ENCODE measurements at regions not wholly inside any gene's neighbourhood (a gene's known extent, or its start where the extent isn't known, plus 50 kb on each side); places are given as distances from the start of the nearest gene placed in this dataset.

DNA sequence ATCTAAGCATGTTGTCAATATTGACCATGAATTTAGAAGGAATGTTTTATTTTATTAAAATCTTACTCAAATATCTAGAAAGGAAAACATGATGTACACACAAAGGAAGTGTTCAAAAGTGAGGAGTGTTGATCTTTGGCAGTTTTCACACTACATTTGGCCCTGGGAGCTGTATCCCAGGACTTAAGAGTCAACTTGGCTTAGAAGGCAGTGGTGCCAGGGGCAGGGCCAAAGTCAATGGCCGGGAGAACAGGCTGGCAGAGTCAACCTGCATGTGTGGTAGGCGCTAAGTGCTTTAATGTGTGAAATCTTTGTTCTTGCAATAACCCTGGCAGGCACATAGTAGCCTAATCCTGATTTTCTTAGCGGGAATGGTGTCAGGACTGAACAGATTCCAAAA lies 228.4 kb downstream of the TENT4A start (continued):
- TF ChIP-seq, protein P1, sequence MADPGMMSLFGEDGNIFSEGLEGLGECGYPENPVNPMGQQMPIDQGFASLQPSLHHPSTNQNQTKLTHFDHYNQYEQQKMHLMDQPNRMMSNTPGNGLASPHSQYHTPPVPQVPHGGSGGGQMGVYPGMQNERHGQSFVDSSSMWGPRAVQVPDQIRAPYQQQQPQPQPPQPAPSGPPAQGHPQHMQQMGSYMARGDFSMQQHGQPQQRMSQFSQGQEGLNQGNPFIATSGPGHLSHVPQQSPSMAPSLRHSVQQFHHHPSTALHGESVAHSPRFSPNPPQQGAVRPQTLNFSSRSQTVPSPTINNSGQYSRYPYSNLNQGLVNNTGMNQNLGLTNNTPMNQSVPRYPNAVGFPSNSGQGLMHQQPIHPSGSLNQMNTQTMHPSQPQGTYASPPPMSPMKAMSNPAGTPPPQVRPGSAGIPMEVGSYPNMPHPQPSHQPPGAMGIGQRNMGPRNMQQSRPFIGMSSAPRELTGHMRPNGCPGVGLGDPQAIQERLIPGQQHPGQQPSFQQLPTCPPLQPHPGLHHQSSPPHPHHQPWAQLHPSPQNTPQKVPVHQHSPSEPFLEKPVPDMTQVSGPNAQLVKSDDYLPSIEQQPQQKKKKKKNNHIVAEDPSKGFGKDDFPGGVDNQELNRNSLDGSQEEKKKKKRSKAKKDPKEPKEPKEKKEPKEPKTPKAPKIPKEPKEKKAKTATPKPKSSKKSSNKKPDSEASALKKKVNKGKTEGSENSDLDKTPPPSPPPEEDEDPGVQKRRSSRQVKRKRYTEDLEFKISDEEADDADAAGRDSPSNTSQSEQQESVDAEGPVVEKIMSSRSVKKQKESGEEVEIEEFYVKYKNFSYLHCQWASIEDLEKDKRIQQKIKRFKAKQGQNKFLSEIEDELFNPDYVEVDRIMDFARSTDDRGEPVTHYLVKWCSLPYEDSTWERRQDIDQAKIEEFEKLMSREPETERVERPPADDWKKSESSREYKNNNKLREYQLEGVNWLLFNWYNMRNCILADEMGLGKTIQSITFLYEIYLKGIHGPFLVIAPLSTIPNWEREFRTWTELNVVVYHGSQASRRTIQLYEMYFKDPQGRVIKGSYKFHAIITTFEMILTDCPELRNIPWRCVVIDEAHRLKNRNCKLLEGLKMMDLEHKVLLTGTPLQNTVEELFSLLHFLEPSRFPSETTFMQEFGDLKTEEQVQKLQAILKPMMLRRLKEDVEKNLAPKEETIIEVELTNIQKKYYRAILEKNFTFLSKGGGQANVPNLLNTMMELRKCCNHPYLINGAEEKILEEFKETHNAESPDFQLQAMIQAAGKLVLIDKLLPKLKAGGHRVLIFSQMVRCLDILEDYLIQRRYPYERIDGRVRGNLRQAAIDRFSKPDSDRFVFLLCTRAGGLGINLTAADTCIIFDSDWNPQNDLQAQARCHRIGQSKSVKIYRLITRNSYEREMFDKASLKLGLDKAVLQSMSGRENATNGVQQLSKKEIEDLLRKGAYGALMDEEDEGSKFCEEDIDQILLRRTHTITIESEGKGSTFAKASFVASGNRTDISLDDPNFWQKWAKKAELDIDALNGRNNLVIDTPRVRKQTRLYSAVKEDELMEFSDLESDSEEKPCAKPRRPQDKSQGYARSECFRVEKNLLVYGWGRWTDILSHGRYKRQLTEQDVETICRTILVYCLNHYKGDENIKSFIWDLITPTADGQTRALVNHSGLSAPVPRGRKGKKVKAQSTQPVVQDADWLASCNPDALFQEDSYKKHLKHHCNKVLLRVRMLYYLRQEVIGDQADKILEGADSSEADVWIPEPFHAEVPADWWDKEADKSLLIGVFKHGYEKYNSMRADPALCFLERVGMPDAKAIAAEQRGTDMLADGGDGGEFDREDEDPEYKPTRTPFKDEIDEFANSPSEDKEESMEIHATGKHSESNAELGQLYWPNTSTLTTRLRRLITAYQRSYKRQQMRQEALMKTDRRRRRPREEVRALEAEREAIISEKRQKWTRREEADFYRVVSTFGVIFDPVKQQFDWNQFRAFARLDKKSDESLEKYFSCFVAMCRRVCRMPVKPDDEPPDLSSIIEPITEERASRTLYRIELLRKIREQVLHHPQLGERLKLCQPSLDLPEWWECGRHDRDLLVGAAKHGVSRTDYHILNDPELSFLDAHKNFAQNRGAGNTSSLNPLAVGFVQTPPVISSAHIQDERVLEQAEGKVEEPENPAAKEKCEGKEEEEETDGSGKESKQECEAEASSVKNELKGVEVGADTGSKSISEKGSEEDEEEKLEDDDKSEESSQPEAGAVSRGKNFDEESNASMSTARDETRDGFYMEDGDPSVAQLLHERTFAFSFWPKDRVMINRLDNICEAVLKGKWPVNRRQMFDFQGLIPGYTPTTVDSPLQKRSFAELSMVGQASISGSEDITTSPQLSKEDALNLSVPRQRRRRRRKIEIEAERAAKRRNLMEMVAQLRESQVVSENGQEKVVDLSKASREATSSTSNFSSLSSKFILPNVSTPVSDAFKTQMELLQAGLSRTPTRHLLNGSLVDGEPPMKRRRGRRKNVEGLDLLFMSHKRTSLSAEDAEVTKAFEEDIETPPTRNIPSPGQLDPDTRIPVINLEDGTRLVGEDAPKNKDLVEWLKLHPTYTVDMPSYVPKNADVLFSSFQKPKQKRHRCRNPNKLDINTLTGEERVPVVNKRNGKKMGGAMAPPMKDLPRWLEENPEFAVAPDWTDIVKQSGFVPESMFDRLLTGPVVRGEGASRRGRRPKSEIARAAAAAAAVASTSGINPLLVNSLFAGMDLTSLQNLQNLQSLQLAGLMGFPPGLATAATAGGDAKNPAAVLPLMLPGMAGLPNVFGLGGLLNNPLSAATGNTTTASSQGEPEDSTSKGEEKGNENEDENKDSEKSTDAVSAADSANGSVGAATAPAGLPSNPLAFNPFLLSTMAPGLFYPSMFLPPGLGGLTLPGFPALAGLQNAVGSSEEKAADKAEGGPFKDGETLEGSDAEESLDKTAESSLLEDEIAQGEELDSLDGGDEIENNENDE (IDR thresholded peaks at IDR 0.05; ENCODE audit: insufficient replicate concordance, low read length): no peak

All from H1 (cell line).